NCI-H460 (cell line): ENCODE measurements at regions not wholly inside any gene's neighbourhood (a gene's known extent, or its start where the extent isn't known, plus 50 kb on each side); places are given as distances from the start of the nearest gene placed in this dataset.

ENCODE experiments used
- DNase-seq: peaks from one replicate; pipeline ENCODE4 v3.0.0-alpha.2; 2016; ENCODE audit warnings: low read depth; ENCODE audit errors: extremely low read depth

GRCh38 chr2:5365871-5366461 is 326.2 kb upstream of the SOX11 start:
- DNase-seq: peak; percentile 50

GRCh38 chr2:5367321-5367720 is 324.9 kb upstream of the SOX11 start:
- no peak for DNase-seq

- DNase-seq: no peak
Observed at GRCh38 chr2:5368263-5368662, 323.9 kb upstream of the SOX11 start.

- DNase-seq: no peak
Observed at GRCh38 chr2:5369510-5369909, 322.7 kb upstream of the SOX11 start.

GRCh38 chr2:5370158-5370557 is 322.0 kb upstream of the SOX11 start:
- DNase-seq: no peak

- no peak for DNase-seq
Observed at GRCh38 chr2:5372141-5372540, 320.0 kb upstream of the SOX11 start.

- DNase-seq: no peak
Observed at GRCh38 chr2:5373200-5373599, 319.0 kb upstream of the SOX11 start.

- no peak for DNase-seq
Observed at GRCh38 chr2:5374762-5375161, 317.4 kb upstream of the SOX11 start.

GRCh38 chr2:5377323-5377722 is 314.9 kb upstream of the SOX11 start:
- DNase-seq: no peak

- DNase-seq: no peak
Observed at GRCh38 chr2:5379811-5380210, 312.4 kb upstream of the SOX11 start.

GRCh38 chr2:5385596-5385995 is 306.6 kb upstream of the SOX11 start:
- no peak for DNase-seq

GRCh38 chr2:5387406-5387805 is 304.8 kb upstream of the SOX11 start:
- no peak for DNase-seq

- no peak for DNase-seq
Observed at GRCh38 chr2:5389740-5390139, 302.4 kb upstream of the SOX11 start.

GRCh38 chr2:5391362-5391761 is 300.8 kb upstream of the SOX11 start:
- no peak for DNase-seq

GRCh38 chr2:5392658-5393057 is 299.5 kb upstream of the SOX11 start:
- DNase-seq: no peak

GRCh38 chr2:5393474-5393873 is 298.7 kb upstream of the SOX11 start:
- DNase-seq: no peak

- DNase-seq: no peak
Observed at GRCh38 chr2:5394223-5394622, 298.0 kb upstream of the SOX11 start.

GRCh38 chr2:5401115-5401657 is 291.0 kb upstream of the SOX11 start:
- DNase-seq: no peak

- no peak for DNase-seq
Observed at GRCh38 chr2:5403392-5403791, 288.8 kb upstream of the SOX11 start.

GRCh38 chr2:5409898-5410381 is 282.2 kb upstream of the SOX11 start:
- no peak for DNase-seq

GRCh38 chr2:5410991-5411700 is 281.0 kb upstream of the SOX11 start:
- DNase-seq: no peak

GRCh38 chr2:5412001-5412400 is 280.2 kb upstream of the SOX11 start:
- DNase-seq: no peak
